ENCODE measurements at regions not wholly inside any gene's neighbourhood (a gene's known extent, or its start where the extent isn't known, plus 50 kb on each side); places are given as distances from the start of the nearest gene placed in this dataset.
"Not testable (repeated sequence)": the region's sequence is repeated elsewhere in the genome, so short reads cannot be mapped to it uniquely, and the experiment has no call there.

DNA sequence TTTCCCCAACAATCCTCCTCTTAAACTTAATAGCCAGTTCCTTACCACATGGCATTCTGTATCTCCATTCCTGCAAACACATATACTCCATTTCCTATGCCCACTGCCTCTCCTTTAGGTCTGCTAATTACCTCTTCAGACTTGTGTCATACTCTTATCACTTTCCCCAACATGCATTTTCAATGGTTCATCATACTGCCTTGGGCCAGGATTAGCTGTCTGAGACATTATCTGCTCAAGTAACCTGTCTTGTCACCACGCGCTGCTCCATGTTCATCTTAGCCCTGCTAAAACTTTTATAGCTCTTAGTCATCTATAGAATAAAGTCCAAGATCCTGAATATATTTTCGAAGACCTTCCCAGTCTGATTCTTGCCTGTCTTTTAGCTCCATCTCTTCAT is 224.1 kb upstream of the GK2 start:
- DNase-seq = no peak
- in situ Hi-C loops (cut with HindIII; ENCODE audit: low pct_ligation_motif_present, low pct_unique_long_range_greater_than_20kb, low sequenced_read_pairs) = no loop called here

DNA sequence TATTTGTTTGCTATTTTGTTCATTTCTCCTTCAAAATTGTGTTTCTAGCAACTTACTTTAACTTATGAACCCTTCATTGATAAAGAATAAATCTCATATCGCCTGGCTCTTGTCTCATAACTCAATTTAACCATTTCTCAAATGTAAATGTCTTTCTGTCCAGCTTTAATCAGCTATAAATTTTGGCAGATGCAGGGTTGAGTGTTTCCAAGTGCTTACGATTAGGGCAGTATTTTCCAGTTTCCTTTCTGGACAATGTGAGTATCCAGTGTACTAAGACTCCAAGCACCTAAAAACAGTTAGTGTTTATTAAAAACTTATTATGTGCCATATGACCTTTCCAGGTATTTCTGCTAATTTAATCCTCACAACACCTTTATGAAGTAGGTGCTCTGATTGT is 218.6 kb upstream of the GK2 start:
- in situ Hi-C loops (cut with HindIII; ENCODE audit: low pct_ligation_motif_present, low pct_unique_long_range_greater_than_20kb, low sequenced_read_pairs) = no loop called here
- no peak for DNase-seq

- in situ Hi-C loops (cut with HindIII; ENCODE audit: low pct_ligation_motif_present, low pct_unique_long_range_greater_than_20kb, low sequenced_read_pairs) = no loop called here
- no peak for DNase-seq
Measured at GRCh38 chr4:79626101-79626500, 218.1 kb upstream of the GK2 start.

- DNase-seq = no peak
- in situ Hi-C loops (cut with HindIII; ENCODE audit: low pct_ligation_motif_present, low pct_unique_long_range_greater_than_20kb, low sequenced_read_pairs) = no loop called here
Measured at GRCh38 chr4:79625361-79625760, 217.3 kb upstream of the GK2 start.

GRCh38 chr4:79623021-79623870 is 215.2 kb upstream of the GK2 start:
- in situ Hi-C loops (cut with HindIII; ENCODE audit: low pct_ligation_motif_present, low pct_unique_long_range_greater_than_20kb, low sequenced_read_pairs) = no loop called here
- DNase-seq = no peak

- in situ Hi-C loops (cut with HindIII; ENCODE audit: low pct_ligation_motif_present, low pct_unique_long_range_greater_than_20kb, low sequenced_read_pairs) = no loop called here
- DNase-seq = no peak
Measured at GRCh38 chr4:79621061-79621460, 213.0 kb upstream of the GK2 start.

DNA sequence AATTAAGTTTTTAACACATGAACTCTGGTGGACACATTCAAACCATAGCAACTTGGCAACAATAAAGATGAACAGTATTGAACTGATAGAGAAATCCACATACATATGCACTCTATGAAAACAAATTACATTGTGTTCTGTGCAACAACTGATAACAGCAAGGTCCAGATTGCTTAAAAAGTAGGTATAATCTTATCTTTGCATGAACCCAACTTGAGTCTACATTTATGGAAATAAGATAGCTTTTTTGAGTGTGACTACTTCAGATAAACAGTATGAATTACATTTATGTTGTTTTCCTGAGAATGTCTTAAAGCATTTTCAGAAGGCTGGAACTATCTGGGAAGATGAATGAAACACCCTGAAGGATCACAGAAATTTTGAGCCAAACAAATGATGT is 212.6 kb upstream of the GK2 start:
- in situ Hi-C loops (cut with HindIII; ENCODE audit: low pct_ligation_motif_present, low pct_unique_long_range_greater_than_20kb, low sequenced_read_pairs) = no loop called here

GRCh38 chr4:79613269-79613935 is 205.4 kb upstream of the GK2 start:
- in situ Hi-C loops (cut with HindIII; ENCODE audit: low pct_ligation_motif_present, low pct_unique_long_range_greater_than_20kb, low sequenced_read_pairs) = no loop called here
- no peak for DNase-seq

More for the DNA sequence above, 212.6 kb upstream of the GK2 start:
- DNase-seq = no peak

DNA sequence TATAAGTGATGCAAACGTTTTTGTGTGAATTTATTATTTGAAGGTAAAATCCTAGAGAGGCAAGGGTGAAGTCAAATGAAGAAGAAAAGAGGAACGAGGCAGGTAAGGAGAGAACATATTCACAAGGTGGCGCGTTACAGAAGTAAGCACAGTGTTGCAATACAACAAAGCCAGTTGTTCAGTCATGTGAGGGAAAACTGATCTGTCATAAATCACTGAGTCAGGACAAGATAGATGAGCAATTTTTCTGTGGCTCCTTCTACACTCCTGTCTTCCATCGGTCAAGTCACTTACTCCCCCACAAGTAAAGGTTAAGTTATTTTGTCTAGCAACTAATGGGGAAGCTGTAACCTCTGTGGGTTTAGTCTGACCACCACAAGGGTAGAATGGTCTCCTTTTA is 203.0 kb upstream of the GK2 start:
- in situ Hi-C loops (cut with HindIII; ENCODE audit: low pct_ligation_motif_present, low pct_unique_long_range_greater_than_20kb, low sequenced_read_pairs) = no loop called here

GRCh38 chr4:79609817-79610216 is 201.8 kb upstream of the GK2 start:
- in situ Hi-C loops (cut with HindIII; ENCODE audit: low pct_ligation_motif_present, low pct_unique_long_range_greater_than_20kb, low sequenced_read_pairs) = no loop called here
- DNase-seq = no peak

More for the DNA sequence above, 203.0 kb upstream of the GK2 start:
- no peak for DNase-seq

DNA sequence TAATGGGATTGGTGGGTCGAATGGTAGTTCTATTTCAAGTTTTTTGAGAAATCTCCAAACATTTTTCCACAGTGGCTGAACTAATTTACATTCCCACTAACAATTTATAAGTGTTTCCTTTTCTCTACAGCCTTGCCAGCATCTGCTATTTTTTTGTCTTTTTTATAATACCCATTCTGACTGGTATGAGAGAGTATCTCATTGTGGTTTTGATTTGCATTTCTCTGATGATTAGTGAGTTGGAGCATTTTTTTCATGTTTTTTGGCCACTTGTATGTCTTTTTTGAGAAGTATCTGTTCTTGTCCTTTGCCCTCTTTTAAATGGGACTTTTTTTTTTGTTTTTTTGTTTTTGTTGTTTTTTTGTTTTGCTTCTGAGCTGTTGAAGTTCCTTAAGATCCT is 200.0 kb upstream of the GK2 start:
- no peak for DNase-seq
- in situ Hi-C loops (cut with HindIII; ENCODE audit: low pct_ligation_motif_present, low pct_unique_long_range_greater_than_20kb, low sequenced_read_pairs) = no loop called here

DNA sequence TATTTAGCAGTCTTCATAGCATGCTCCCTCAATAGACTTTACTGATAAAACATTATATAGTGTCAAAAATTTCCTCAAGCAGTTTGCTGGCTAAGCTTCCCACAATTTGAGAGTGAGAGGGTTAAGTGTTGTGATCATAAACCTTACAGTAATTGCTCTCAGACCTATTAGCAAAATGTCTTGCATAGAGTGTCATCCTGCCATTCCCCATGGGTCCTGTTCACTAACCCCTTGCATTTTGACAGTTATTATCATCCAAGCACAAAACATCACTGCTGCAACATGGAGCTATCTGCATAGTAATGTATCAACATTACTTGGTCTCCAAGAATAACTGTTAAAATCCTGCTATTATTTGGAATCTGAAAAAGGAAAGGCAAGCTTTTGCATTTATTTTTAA is 196.1 kb upstream of the GK2 start:
- DNase-seq = no peak
- in situ Hi-C loops (cut with HindIII; ENCODE audit: low pct_ligation_motif_present, low pct_unique_long_range_greater_than_20kb, low sequenced_read_pairs) = no loop called here

GRCh38 chr4:79603681-79604080 is 195.7 kb upstream of the GK2 start:
- in situ Hi-C loops (cut with HindIII; ENCODE audit: low pct_ligation_motif_present, low pct_unique_long_range_greater_than_20kb, low sequenced_read_pairs) = no loop called here
- no peak for DNase-seq

DNA sequence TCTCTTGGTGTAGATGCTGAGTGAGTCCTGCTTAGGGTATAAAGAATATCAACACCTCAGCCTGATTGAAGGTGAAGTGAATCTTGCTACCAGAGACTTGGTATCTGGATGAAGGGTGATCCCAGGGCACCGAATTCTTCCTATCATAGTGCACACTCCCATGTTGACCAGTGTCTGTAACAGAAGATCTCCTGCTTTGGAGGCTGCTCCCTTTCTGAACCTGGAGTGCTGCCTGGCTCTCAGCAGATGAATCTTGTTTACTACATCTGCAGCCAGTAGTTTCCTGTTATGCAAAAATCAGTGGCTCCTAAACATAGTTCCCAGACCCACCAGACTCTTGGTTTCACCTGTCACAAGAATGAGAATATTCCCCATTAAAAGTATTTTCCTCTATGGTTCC is 191.7 kb upstream of the GK2 start:
- in situ Hi-C loops (cut with HindIII; ENCODE audit: low pct_ligation_motif_present, low pct_unique_long_range_greater_than_20kb, low sequenced_read_pairs) = no loop called here

DNA sequence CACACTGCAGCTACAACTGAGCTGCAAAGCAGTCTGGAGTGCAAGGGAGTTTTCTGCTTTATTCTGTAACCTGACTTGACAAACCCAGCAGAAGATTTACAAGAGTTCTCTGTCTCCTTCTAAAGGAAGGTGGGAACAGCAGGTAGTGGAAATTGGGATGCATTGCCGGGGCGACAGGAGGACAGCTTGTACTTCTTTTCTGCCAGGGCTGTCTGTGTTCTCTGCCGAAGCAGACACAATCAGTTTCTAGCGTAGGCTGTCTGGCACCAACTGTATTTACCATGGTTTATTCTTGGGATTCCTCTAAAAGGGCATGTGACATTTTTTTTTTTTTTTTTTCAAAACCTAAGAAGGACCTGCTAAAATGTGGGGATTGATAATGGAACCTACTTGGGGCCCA is 190.8 kb upstream of the GK2 start:
- DNase-seq = no peak
- in situ Hi-C loops (cut with HindIII; ENCODE audit: low pct_ligation_motif_present, low pct_unique_long_range_greater_than_20kb, low sequenced_read_pairs) = no loop called here

More for the DNA sequence above, 191.7 kb upstream of the GK2 start:
- no peak for DNase-seq

- in situ Hi-C loops (cut with HindIII; ENCODE audit: low pct_ligation_motif_present, low pct_unique_long_range_greater_than_20kb, low sequenced_read_pairs) = no loop called here
- no peak for DNase-seq
Measured at GRCh38 chr4:79598214-79598613, 190.2 kb upstream of the GK2 start.

DNA sequence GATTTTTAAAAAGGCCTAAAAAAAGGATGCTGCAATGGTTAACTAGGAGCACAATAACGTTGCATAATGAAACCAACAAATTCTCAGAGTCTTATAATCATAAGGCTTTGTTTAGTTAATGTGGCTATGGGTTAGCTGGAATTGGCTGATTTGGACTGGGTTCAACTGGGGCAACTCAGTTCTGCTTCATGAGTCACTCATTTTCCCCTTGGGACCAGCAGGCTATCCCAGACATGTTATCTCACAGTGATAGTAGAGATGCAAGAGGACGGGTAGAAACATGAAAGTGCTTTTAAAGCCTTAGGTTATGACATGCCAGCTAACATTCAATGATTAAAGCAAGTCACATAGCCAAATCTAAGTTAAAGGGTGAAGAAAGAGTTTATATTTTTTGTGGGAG is 189.2 kb upstream of the GK2 start:
- in situ Hi-C loops (cut with HindIII; ENCODE audit: low pct_ligation_motif_present, low pct_unique_long_range_greater_than_20kb, low sequenced_read_pairs) = no loop called here
- DNase-seq = no peak

- in situ Hi-C loops (cut with HindIII; ENCODE audit: low pct_ligation_motif_present, low pct_unique_long_range_greater_than_20kb, low sequenced_read_pairs); DNase-seq: not testable (repeated sequence)
Measured at GRCh38 chr4:79592218-79592617, 184.2 kb upstream of the GK2 start.

GRCh38 chr4:79588679-79589078 is 180.7 kb upstream of the GK2 start:
- DNase-seq = no peak
- in situ Hi-C loops (cut with HindIII; ENCODE audit: low pct_ligation_motif_present, low pct_unique_long_range_greater_than_20kb, low sequenced_read_pairs) = no loop called here

DNA sequence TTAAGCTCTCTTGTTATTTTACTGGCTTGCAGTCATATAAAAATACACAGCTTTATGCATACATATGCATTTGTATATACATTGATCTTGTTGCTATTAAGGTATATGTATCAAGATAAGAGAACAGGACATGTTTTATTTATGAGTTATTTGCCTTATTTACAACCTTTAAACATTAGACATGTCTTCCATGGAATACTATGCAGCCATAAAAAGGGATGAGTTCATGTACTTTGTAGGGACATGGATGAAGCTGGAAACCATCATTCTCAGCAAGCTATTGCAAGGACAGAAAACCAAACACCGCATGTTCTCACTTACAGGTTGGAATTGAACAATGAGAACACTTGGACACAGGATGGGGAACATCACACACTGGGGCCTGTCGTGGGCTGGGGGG is 179.2 kb upstream of the GK2 start:
- DNase-seq; in situ Hi-C loops (cut with HindIII; ENCODE audit: low pct_ligation_motif_present, low pct_unique_long_range_greater_than_20kb, low sequenced_read_pairs): not testable (repeated sequence)

All from ACHN (cell line).